ENCODE measurements at regions not wholly inside any gene's neighbourhood (a gene's known extent, or its start where the extent isn't known, plus 50 kb on each side); places are given as distances from the start of the nearest gene placed in this dataset.
"Not testable (repeated sequence)": the region's sequence is repeated elsewhere in the genome, so short reads cannot be mapped to it uniquely, and the experiment has no call there.

GRCh38 chr12:40431169-40431568, 206.4 kb downstream of the LRRK2 start:
- H3K4me1 Mint-ChIP-seq (ENCODE audit: low read depth) = no peaks in the 10 kb centered on the region
- H3K27ac Mint-ChIP-seq = no peak overlapping the region
- H3K9me3 Mint-ChIP-seq = no peaks in the 10 kb centered on the region
- H3K36me3 Mint-ChIP-seq = no peaks in the 10 kb centered on the region
- no peaks in the 10 kb centered on the region for H3K27me3 Mint-ChIP-seq
- no peak for DNase-seq
- intact Hi-C loops (cut with micrococcal nuclease) = no loop called here
- no peak overlapping the region for H3K4me3 Mint-ChIP-seq
- POLR2A ChIA-PET = no interaction called here
- CTCF ChIA-PET = no interaction called here

- no peaks in the 10 kb centered on the region for H3K36me3 Mint-ChIP-seq
These were observed 210.5 kb downstream of the LRRK2 start for GRCh38 chr12:40435251-40435650.

GRCh38 chr12:40435951-40436350, 211.2 kb downstream of the LRRK2 start:
- Mint-ChIP-seq H3K27ac (no peak overlapping the region), H3K4me3 (no peak overlapping the region), H3K9me3 (peaks cover 3% of the 10 kb centered on the region), H3K4me1 (ENCODE audit: low read depth) (no peaks in the 10 kb centered on the region), H3K27me3 (no peaks in the 10 kb centered on the region), H3K36me3 (no peaks in the 10 kb centered on the region)
- intact Hi-C loops (cut with micrococcal nuclease) = no loop called here
- POLR2A ChIA-PET = no interaction called here
- DNase-seq = no peak
- CTCF ChIA-PET = no interaction called here

More at GRCh38 chr12:40435251-40435650, 210.5 kb downstream of the LRRK2 start:
- no peaks in the 10 kb centered on the region for H3K27me3 Mint-ChIP-seq
- no peak overlapping the region for H3K4me3 Mint-ChIP-seq
- no peaks in the 10 kb centered on the region for H3K4me1 Mint-ChIP-seq (ENCODE audit: low read depth)
- ChIA-PET POLR2A (no interaction called here), CTCF (no interaction called here)
- H3K27ac Mint-ChIP-seq = no peak overlapping the region
- H3K9me3 Mint-ChIP-seq = peaks cover 3% of the 10 kb centered on the region
- intact Hi-C loops (cut with micrococcal nuclease) = no loop called here
- DNase-seq = no peak

- no peaks in the 10 kb centered on the region for H3K27me3 Mint-ChIP-seq
- H3K36me3 Mint-ChIP-seq = no peaks in the 10 kb centered on the region
- intact Hi-C loops (cut with micrococcal nuclease) = no loop called here
- no peak for DNase-seq
- ChIA-PET POLR2A (no interaction called here), CTCF (no interaction called here)
- H3K27ac Mint-ChIP-seq = no peak overlapping the region
- no peak overlapping the region for H3K4me3 Mint-ChIP-seq
- peaks cover 3% of the 10 kb centered on the region for H3K9me3 Mint-ChIP-seq
- no peaks in the 10 kb centered on the region for H3K4me1 Mint-ChIP-seq (ENCODE audit: low read depth)
These were observed 211.8 kb downstream of the LRRK2 start for GRCh38 chr12:40436564-40436963.

- Mint-ChIP-seq H3K9me3 (peaks cover 3% of the 10 kb centered on the region), H3K27ac (no peak overlapping the region), H3K27me3 (no peaks in the 10 kb centered on the region), H3K36me3 (no peaks in the 10 kb centered on the region), H3K4me3 (no peak overlapping the region), H3K4me1 (ENCODE audit: low read depth) (no peaks in the 10 kb centered on the region)
- no peak for DNase-seq
- intact Hi-C loops (cut with micrococcal nuclease) = no loop called here
- ChIA-PET CTCF (no interaction called here), POLR2A (no interaction called here)
These were observed 215.1 kb downstream of the LRRK2 start for GRCh38 chr12:40439771-40440492.

- POLR2A ChIA-PET = no interaction called here
- intact Hi-C loops (cut with micrococcal nuclease) = no loop called here
- Mint-ChIP-seq H3K27me3 (no peaks in the 10 kb centered on the region), H3K9me3 (peaks cover 4% of the 10 kb centered on the region), H3K4me3 (no peak overlapping the region), H3K36me3 (no peaks in the 10 kb centered on the region), H3K4me1 (ENCODE audit: low read depth) (no peaks in the 10 kb centered on the region), H3K27ac (no peak overlapping the region)
- no peak for DNase-seq
- CTCF ChIA-PET = no interaction called here
These were observed 219.4 kb downstream of the LRRK2 start for GRCh38 chr12:40444174-40444573.

DNA sequence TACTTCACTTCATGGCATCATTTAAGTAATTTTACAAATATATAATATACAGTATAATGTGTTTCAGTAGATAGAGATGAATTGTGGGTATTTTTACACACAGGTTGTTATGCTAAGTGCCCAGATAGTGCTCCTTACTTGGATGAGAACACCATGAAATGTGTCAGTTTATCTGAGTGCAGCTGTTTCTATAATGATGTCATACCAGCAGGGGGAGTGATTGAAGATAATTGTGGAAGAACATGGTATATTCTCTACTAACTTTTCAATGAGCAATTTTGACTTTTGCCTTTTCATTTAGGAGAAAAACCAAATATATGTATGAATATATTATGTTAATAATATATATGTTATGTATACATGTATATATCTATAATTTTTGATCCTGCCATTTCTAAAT, 221.6 kb downstream of the LRRK2 start:
- Mint-ChIP-seq H3K9me3 (peaks cover 4% of the 10 kb centered on the region), H3K27ac (no peak overlapping the region), H3K4me1 (ENCODE audit: low read depth) (no peaks in the 10 kb centered on the region), H3K36me3 (no peaks in the 10 kb centered on the region), H3K4me3 (no peak overlapping the region), H3K27me3 (no peaks in the 10 kb centered on the region)
- no peak for DNase-seq
- CTCF ChIA-PET = interaction anchor here (0.7 kb wide), 1 partner anchor 35 kb away, joined by 5 read pairs; no protein-coding TSS in a partner anchor
- POLR2A ChIA-PET = no interaction called here
- intact Hi-C loops (cut with micrococcal nuclease) = no loop called here

DNA sequence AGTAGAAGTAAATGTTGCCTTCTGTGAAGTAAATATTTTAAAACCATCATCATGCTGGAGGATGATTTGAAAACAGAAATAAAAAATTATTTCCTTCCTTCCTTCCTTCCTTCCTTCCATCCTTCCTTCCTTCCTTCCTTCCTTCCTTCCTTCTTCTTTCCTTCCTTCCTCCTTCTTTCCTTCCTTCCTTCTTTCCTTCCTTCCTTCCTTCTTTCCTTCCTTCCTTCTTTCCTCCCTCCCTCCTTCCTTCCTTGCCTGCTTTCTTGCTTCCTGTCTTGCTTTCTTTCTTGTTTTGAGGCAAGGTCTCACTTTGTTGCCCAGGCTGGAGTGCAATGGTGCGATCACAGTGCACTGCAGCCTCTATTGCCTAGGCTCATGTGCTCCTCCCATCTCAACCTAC, 223.7 kb downstream of the LRRK2 start:
- H3K4me1 Mint-ChIP-seq (ENCODE audit: low read depth); H3K9me3 Mint-ChIP-seq; H3K27me3 Mint-ChIP-seq; intact Hi-C loops (cut with micrococcal nuclease); H3K27ac Mint-ChIP-seq; H3K36me3 Mint-ChIP-seq; H3K4me3 Mint-ChIP-seq; CTCF ChIA-PET; DNase-seq: not testable (repeated sequence)
- POLR2A ChIA-PET = interaction anchor here (0.6 kb wide), 1 partner anchor 1794 kb away, joined by 3 read pairs; no protein-coding TSS in a partner anchor

DNA sequence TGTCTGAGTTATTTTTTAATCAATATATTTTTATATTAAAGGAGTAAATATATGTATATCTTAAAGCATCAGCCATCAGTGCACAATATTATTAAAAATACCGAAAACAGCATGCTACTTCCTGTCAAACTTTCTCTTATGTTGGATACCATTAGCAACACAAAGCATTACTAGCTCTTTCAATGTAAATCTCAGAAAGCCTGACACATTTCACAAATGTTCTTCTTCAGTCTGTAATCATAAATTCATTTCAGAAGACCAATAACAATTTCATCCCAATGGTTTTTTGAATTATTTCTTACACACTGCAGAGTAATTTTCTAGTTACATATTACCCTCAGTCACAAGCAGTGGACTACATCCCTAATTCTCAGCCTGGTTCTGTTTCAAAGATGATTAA, 226.9 kb downstream of the LRRK2 start:
- peaks cover 4% of the 10 kb centered on the region for H3K9me3 Mint-ChIP-seq
- H3K4me1 Mint-ChIP-seq (ENCODE audit: low read depth) = no peaks in the 10 kb centered on the region
- ChIA-PET POLR2A (no interaction called here), CTCF (no interaction called here)
- H3K27ac Mint-ChIP-seq = no peak overlapping the region
- no peak overlapping the region for H3K4me3 Mint-ChIP-seq
- DNase-seq = no peak
- no peaks in the 10 kb centered on the region for H3K36me3 Mint-ChIP-seq
- intact Hi-C loops (cut with micrococcal nuclease) = no loop called here
- no peaks in the 10 kb centered on the region for H3K27me3 Mint-ChIP-seq

GRCh38 chr12:40464121-40464520, 228.1 kb upstream of the CNTN1 start:
- DNase-seq = no peak
- ChIA-PET POLR2A (no interaction called here), CTCF (no interaction called here)
- intact Hi-C loops (cut with micrococcal nuclease) = no loop called here
- H3K4me1 Mint-ChIP-seq (ENCODE audit: low read depth) = no peaks in the 10 kb centered on the region
- no peak overlapping the region for H3K4me3 Mint-ChIP-seq
- no peaks in the 10 kb centered on the region for H3K36me3 Mint-ChIP-seq
- no peak overlapping the region for H3K27ac Mint-ChIP-seq
- no peaks in the 10 kb centered on the region for H3K27me3 Mint-ChIP-seq
- no peaks in the 10 kb centered on the region for H3K9me3 Mint-ChIP-seq

GRCh38 chr12:40469736-40470135, 222.5 kb upstream of the CNTN1 start:
- ChIA-PET POLR2A (no interaction called here), CTCF (no interaction called here)
- H3K27ac Mint-ChIP-seq = no peak overlapping the region
- no peak for DNase-seq
- no peaks in the 10 kb centered on the region for H3K4me1 Mint-ChIP-seq (ENCODE audit: low read depth)
- H3K27me3 Mint-ChIP-seq = no peaks in the 10 kb centered on the region
- H3K9me3 Mint-ChIP-seq = no peaks in the 10 kb centered on the region
- H3K4me3 Mint-ChIP-seq = no peak overlapping the region
- no peaks in the 10 kb centered on the region for H3K36me3 Mint-ChIP-seq
- intact Hi-C loops (cut with micrococcal nuclease) = no loop called here

- CTCF ChIA-PET = no interaction called here
- H3K27ac Mint-ChIP-seq = no peak overlapping the region
- no peak overlapping the region for H3K4me3 Mint-ChIP-seq
- H3K36me3 Mint-ChIP-seq = no peaks in the 10 kb centered on the region
- H3K27me3 Mint-ChIP-seq = no peaks in the 10 kb centered on the region
- no peak for DNase-seq
- intact Hi-C loops (cut with micrococcal nuclease) = no loop called here
- POLR2A ChIA-PET = no interaction called here
- H3K4me1 Mint-ChIP-seq (ENCODE audit: low read depth) = no peaks in the 10 kb centered on the region
- no peaks in the 10 kb centered on the region for H3K9me3 Mint-ChIP-seq
These were observed 218.3 kb upstream of the CNTN1 start for GRCh38 chr12:40473962-40474361.

- H3K27ac Mint-ChIP-seq = no peak overlapping the region
- CTCF ChIA-PET = no interaction called here
- H3K27me3 Mint-ChIP-seq = no peaks in the 10 kb centered on the region
- no peaks in the 10 kb centered on the region for H3K4me1 Mint-ChIP-seq (ENCODE audit: low read depth)
- intact Hi-C loops (cut with micrococcal nuclease) = no loop called here
- H3K9me3 Mint-ChIP-seq = peaks cover 5% of the 10 kb centered on the region
- H3K4me3 Mint-ChIP-seq = no peak overlapping the region
- no peaks in the 10 kb centered on the region for H3K36me3 Mint-ChIP-seq
- DNase-seq = no peak
- POLR2A ChIA-PET = no interaction called here
These were observed 217.6 kb upstream of the CNTN1 start for GRCh38 chr12:40474630-40475029.

Data from activated CD4-positive, alpha-beta memory T cell treated with anti-CD3 and anti-CD28 coated beads for 36 hours (primary cell).